SIG-M5 treated with dmso at 0.1 percent for 504 hours (cell line): ENCODE measurements at regions not wholly inside any gene's neighbourhood (a gene's known extent, or its start where the extent isn't known, plus 50 kb on each side); places are given as distances from the start of the nearest gene placed in this dataset.

ENCODE experiments used
- DNase-seq: peaks from one replicate; lab custom pipeline; 2025; ENCODE audit not compliant: unreplicated experiment; lab: John Stamatoyannopoulos, UW

DNA sequence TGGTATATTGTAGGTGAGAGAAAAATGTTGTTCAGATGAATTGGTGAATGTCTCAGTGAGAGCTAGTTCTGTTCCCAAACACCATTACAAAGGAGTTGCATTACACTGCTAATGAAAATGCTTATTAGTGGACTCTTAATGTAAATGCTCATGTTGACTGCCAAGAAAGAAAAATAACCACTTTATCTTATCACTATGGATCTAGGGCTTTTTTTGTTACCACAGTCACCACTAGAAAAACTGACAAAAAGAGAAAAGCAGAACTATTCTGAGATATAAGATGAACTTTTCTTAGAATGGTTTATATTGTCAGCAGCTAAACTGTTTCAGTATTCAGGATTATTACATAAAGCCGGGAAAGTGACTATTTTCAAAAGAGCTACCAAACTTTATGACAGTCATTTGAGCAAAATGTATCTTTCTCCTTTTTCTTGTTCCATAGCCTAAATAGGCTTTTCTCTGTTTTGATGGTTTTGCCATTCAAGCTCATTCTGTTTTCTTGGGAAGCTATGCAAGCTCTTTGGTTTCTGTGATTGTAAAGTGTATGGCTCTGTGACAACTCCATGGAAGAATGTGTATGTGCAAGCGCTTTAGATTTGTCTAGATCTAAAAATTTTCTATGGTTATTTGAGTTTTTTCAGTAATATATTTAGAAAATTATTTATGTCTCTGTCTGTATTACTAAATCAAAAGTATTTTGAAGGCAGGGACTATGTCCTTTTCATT, 64.2 kb upstream of the DPH5 start:
- no peak for DNase-seq

DNA sequence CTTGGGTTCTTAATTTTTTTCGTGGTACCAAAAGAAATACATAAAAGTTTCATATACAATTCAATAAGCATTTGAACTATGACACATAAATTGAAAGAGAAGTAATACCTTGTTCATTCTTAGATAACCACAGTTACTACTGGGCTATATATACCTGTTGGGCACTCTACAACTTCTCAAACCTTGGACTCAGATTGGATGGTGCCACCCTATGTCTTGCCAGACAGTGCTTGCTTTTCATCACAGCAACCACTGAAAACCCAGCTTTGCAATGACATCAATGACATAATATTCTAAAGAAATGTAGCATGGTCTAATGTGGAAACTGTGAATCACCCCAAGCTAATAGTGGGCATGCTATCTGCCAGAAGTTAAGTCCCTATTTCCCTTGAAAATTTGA, 62.8 kb upstream of the DPH5 start:
- no peak for DNase-seq

DNA sequence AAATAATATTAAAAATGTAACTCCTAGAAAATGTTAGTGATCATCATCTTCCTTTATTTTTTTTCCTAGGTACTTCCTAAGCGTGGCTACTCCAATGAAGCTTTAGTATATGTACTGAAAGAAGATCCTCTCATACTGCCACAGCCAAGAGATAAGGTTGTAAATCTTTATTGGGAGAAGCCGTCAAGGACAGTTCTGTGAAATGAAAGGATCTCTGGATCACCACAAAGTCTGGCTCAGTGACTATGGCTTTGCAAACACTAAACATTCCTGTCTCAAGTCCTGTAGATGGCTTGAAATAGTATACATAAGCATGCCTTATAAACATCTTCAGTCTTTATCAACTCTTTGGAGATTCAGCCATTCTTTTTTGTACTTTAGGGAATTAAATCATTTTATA, 61.2 kb upstream of the DPH5 start:
- no peak for DNase-seq

DNA sequence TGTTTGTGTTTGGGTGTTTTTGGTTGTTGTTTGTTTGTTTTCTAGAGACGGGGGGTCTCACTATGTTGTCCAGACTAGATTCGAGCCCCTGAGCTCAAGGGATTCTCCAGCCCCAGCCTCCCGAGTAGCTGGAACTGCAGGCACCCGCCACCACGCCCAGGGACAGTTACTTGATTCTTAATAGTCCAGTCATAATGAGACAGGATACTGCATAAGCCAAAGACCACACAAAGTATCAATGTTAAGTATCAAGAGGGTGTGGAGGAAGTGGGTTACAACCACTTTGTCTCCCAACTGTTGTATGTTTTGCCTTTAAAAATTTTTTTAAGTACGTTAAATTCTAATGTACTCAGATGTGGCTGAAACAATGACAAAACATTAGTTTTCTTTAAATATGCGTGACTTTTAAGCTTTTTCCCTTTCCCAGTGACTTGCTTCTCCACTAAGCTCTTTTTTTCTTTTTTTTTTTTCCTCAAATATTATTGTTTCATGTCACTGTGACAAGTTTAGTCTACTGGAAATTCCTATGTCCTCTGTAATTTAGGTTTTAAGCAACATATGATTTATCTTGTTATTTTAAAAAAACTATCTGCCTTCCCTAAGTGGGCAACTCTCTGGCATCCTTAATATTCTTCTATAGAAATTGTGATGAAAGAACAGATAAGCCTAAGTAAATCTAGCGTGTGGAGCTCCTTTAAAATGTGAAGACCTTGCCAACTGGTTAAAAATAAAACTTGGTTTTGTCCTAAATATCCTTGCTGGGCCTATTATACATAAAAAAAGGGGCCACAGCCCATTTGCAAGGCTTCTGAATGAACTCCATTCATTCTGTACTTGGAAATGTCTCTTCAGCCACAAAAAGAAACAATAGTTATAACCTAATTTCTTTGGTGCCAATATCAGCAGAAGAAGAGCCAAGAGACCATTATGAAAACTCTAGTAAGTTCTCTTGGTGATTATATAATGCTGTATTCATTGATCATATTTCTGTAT, 56.2 kb upstream of the DPH5 start:
- no peak for DNase-seq

DNA sequence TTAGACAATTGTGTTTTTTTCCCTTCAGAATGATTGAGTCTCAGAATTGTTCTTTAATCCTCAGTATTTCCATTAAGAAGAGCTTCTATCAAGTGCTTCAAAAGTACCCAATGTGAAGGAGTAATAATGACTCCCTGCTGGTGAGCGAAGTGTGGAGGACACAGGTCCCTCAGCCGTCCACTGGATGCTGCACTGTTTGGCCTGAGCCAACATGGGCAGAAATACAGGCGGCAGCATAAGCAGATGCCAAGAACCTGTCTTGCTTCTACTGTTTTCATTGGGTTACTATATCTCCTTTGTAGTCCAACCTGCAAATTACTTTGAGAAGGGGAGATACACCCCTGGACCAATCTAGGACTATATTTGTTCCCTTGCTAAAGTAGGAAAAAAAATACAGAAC, 55.3 kb upstream of the DPH5 start:
- no peak for DNase-seq

DNA sequence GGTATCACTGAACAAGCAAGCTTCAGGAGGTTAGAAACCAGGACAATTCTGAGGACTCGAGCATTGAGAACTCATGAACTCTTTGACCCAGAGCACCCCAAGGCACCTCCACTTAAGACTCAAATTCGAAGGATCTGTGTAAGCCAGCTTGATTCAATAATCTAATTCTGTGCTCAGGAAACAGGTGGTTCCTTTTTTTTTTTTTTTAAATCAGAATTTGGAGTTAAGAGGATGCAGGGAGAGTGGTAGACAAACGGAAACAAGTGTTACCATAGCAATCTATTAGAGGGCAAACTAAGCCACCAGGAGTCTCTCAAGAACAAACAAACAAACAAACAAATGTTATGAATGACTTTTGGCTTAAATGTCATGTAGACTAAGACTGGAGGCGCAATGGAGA, 53.8 kb upstream of the DPH5 start:
- DNase-seq = no peak

DNA sequence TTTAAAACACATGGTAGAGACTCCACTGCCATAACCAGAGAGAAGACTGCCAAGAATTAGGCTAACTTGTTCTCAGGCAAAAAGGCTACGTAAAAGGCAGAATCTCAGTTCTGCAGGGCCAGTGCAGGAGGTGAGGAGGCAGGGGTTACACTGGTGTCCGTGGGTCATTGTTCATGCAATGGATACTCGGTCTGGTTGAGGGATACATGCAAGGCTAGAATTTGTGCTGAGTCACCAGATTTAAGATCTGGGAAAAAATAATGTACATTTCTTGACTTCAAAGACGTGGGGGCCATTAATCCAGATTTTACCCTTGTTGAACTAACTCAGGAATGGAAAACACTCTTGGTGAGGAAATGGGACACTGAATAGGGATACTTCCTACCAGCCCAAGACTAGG, 52.3 kb upstream of the DPH5 start:
- DNase-seq = no peak

DNA sequence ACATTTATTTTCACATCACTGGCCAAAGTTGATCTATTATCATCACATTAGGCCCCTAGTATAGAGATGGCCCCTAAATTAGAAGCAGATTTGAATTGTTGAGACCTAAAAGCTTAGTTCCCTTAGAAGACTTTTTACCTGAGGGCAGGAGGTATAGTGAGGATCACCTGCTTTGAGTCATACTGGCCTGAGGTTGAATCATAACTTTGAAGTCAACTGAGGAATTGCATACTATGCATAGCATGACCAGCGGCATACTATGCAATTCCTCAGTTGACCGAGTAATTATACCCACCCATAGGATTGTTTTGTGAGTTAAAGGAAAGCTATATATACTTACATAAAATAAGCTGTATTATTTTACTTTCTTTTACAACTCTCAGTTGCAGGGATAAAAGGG, 50.3 kb upstream of the DPH5 start:
- no peak for DNase-seq
